SK-N-SH treated with all-trans-retinoic acid at 6 μM for 48 hours (cell line): ENCODE measurements at regions not wholly inside any gene's neighbourhood (a gene's known extent, or its start where the extent isn't known, plus 50 kb on each side); places are given as distances from the start of the nearest gene placed in this dataset.

Experiments
- PATZ1 ChIP-seq: fragments of 250-450 bp; sonication (Bioruptor Pico); IDR thresholded peaks from 2 replicates; pipeline ENCODE4 v1.8.0; 2020; ENCODE audit warnings: mild to moderate bottlenecking, moderate library complexity, borderline replicate concordance
- RARB ChIP-seq: fragments of 250-450 bp; sonication (Bioruptor Pico); IDR thresholded peaks from 2 replicates; pipeline ENCODE4 v1.8.0; 2021; ENCODE audit warnings: mild to moderate bottlenecking, moderate library complexity
- TSHZ2 ChIP-seq: fragments of 250-450 bp; sonication (Bioruptor Pico); IDR thresholded peaks from 2 replicates; pipeline ENCODE4 v1.5.0; 2020; ENCODE audit warnings: mild to moderate bottlenecking, moderate library complexity
- ZC3H10 ChIP-seq: fragments of 250-450 bp; sonication (Bioruptor Pico); IDR thresholded peaks from 2 replicates; pipeline ENCODE4 v1.5.1; 2021; ENCODE audit warnings: mild to moderate bottlenecking, moderate library complexity
- ZFP3 ChIP-seq: fragments of 250-450 bp; sonication (Bioruptor Pico); IDR thresholded peaks from 2 replicates; pipeline ENCODE4 v1.5.0; 2020; ENCODE audit warnings: mild to moderate bottlenecking, moderate library complexity
- ZFP30 ChIP-seq: fragments of 450-650 bp; formaldehyde crosslinking; IDR thresholded peaks from 2 replicates; pipeline ENCODE4 v1.5.0; 2022; ENCODE audit warnings: mild to moderate bottlenecking, moderate library complexity

DNA sequence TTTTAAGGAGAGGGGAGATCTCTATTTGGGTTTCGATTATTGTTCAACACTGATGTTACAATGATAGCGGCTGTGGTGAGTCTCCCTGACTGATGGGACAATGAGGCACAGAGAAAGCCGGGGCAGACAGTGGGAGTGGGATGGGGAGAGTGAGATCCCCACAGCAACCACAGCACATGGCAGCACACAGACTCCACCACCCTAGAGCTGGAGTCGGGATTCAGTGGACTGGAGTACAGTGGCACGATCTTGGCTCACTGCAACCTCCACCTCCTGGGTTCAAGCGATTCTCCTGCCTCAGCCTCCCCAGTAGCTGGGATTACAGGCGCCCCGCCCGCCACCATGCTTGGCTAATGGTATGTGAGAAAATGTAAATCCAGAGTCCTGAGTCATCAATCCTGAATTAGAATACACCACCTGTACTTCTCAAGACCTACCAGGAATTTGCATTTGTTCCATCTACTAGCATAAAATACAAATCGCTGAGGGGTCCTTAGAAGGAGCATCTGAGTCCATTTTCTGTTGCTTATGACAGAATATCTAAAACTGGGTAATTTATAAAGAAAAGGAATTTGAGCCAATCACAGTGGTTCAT is 125.8 kb downstream of the TOMM20 start:
- TF ChIP-seq TSHZ2 (CRISPR knock-in tag) = no peak
- TF ChIP-seq ZFP30 (CRISPR knock-in tag) = no peak
- TF ChIP-seq PATZ1 (CRISPR knock-in tag) = no peak
- no peak for TF ChIP-seq ZFP3 (CRISPR knock-in tag)
- no peak for TF ChIP-seq RARB (CRISPR knock-in tag)
- TF ChIP-seq ZC3H10 = no peak
